Gastrocnemius medialis (tissue), 4 donors: ENCODE measurements at regions not wholly inside any gene's neighbourhood (a gene's known extent, or its start where the extent isn't known, plus 50 kb on each side); places are given as distances from the start of the nearest gene placed in this dataset.

Experiments
- CTCF ChIP-seq, 5 experiments: fragments of 450-650 bp in 3 of 5; fragments of 200-600 bp in 2 of 5; sonication (generic) in 2 of 5; IDR thresholded peaks in 4 of 5; conservative IDR thresholded peaks in 1 of 5; 1 replicate in 4 of 5; 2 replicates in 1 of 5; pipeline ENCODE4 v1.5.1; 2016 to 2019; ENCODE audit warnings: antibody characterized with exemption in 5 of 5, mild to moderate bottlenecking in 3 of 5, moderate library complexity in 3 of 5
- POLR2A ChIP-seq, 2 donors: fragments of 450-650 bp; IDR thresholded peaks; one replicate each; pipeline ENCODE4 v1.6.1; 2017; ENCODE audit warnings: antibody characterized with exemption in 2 of 2, mild to moderate bottlenecking in 2 of 2, moderate library complexity in 2 of 2

- no peak for TF ChIP-seq POLR2A (IDR thresholded peaks at IDR 0.05)
- no peak for TF ChIP-seq CTCF (IDR thresholded peaks at IDR 0.05 in 4 of 5, conservative IDR thresholded peaks at IDR 0.05 in 1 of 5)
Measured at GRCh38 chr7:53642361-53642760, 606.9 kb downstream of the POM121L12 start.
